ENCODE measurements at regions not wholly inside any gene's neighbourhood (a gene's known extent, or its start where the extent isn't known, plus 50 kb on each side); places are given as distances from the start of the nearest gene placed in this dataset.

DNA sequence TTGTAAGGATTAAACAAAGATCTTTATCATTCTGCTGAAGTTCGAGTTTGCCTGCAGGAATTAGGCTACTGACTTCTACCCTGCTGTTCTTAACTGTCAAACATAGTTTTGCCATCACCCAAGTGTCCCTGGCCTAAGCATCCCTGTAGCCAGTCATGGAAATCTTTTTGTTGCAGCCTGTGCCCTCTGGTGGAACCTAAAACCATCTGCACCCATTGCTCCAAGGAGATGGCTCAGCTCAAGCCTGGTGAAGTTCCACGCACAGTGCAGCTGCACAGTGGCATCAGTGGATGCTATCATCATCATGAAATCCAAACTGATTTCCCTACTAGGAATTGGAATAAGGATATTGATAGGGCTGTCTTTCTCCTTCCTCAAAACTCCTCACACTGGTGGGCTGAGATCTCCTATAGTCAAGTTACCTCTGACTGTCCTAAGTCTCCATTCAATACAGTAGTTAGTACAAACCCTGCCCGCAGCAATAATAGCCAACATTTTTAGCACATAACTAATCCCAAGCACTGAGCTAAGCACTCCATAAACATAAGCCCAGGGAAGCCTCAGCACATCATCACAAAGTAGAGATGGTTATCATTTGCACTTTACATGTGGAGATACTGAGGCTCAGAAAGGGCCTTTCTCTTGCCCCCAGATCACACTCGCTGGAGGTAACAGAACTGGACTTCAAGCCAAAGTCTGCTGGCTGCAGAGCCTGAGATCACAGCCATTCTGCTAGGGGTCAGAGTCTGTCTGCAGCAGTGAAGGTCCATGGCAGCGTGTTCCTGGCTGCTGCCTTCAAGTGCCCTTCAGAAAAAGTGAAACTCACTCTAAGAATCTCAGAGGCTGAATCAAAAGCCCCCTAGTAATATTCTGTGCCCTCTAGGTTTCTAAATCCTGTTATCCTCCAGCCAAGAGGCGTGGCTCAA lies 77.2 kb upstream of the MC3R start:
- intact Hi-C loops (cut with DNase I): no loop called here
- DNase-seq (ENCODE audit: low spot score): no peak

DNA sequence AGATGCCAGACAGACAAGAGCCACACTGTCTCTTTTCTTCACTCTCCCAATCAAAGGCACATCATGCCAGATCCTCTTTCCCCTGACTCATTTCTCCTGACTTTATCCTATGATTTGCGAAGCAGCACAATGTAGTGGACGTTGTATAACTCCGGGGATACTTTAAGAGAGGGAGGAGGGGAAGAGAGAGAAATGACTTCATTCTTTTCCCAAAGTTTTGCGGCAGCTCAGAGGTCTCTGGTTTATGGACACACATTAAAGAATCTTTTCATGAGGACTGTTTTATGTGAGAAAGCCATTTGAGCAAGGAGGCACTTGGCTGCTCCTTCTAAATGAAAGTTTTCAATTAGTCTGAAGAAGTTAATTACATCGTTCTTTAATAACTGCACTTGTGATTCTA lies 75.1 kb upstream of the MC3R start:
- no peak for DNase-seq (ENCODE audit: low spot score)
- intact Hi-C loops (cut with DNase I): no loop called here

DNA sequence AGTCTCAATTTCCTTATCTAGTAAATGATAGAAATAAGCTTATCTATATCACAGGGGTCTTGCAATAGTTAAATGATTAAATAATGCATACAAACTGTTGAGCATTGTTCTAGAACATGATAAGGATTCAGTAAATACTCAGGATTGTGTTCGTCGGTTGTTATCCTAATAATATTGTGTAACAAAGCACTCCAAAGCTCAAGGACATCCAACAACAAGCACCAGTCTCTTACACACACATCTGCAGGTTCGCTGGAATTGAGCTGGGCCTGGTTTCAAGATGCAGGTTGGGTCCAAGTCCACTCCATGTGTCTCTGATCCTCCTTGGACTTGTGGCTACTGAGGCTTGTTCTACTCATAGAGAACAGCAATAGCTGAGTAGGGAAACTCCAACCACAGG lies 74.1 kb upstream of the MC3R start:
- intact Hi-C loops (cut with DNase I): no loop called here
- DNase-seq (ENCODE audit: low spot score): no peak

DNA sequence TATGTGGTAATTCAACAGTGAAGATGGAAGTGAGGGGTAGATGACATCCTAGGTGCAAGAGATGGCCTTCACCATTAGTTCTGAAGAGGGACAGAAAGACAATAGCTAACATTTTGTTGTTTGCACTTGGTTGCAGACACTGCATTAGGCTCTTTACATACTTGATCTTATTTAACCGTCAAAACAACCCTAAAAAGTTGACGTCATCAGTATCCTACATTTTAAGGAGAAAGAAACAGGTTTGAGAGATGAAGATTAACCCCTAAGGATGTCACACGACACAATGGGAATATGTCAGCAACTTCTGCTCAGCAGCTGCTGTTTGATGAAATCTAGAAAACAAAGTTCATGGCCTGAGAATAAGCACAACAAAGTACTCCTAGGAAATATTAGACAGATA lies 72.6 kb upstream of the MC3R start:
- intact Hi-C loops (cut with DNase I): no loop called here
- no peak for DNase-seq (ENCODE audit: low spot score)

DNA sequence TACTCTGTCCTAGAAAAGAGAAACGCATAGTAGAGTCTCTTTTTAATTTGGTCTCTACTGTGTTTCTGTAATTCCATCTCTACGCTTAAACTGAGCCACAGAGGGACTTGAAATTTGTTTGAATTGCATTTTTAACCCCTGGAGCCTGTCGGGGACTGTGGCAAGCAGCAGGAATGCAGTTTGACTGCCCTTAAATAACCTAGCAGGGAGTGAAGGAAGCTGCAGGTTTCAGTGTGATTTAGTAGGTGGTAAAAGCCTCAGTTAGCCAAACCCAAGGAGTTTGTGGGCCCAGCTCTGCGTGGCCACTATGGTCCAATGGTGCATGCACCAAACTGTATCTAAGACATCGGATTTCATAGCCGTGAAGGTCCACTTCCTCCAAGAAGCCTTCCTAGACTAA lies 70.3 kb upstream of the MC3R start:
- intact Hi-C loops (cut with DNase I): no loop called here

DNA sequence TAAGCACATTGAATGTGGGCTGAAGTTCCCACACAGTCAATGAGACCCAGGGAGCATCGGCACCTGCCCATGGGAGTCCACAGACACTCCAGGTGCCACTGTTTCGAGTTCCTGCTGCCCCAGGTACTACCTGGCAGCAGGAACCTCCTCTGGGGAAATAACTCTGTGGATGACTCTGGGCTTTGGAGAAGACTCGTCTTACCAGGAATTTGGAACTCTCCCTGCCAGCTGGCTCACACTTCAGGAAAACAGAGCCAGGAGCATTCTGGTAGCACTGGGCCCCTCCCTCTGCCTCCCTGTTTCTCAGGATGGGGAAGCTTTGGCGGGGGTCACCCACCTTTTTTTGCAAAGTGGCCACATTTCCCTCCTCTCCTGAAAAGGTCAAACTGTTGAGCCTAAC lies 69.5 kb upstream of the MC3R start:
- intact Hi-C loops (cut with DNase I): no loop called here
- DNase-seq (ENCODE audit: low spot score): no peak

More for the DNA sequence above, 70.3 kb upstream of the MC3R start:
- DNase-seq (ENCODE audit: low spot score): no peak

DNA sequence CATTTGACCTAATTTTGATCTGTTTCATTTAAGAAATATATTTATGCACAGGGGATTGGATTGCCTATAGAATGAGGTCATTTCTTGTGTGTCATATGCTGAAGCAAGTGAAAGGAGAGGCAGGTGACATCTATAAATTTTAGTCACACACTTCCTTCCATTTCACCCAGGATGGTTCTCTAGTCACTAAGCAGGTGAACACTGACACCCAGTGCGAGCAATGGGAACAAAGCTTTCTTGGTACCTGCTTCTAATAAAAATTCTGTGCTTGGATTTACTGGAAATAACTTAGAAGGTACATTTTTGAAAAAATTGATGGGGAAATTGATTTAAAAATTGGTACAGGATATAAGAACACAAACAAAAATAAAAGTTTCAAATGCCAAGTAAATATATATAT lies 66.9 kb upstream of the MC3R start:
- intact Hi-C loops (cut with DNase I): no loop called here
- DNase-seq (ENCODE audit: low spot score): no peak

DNA sequence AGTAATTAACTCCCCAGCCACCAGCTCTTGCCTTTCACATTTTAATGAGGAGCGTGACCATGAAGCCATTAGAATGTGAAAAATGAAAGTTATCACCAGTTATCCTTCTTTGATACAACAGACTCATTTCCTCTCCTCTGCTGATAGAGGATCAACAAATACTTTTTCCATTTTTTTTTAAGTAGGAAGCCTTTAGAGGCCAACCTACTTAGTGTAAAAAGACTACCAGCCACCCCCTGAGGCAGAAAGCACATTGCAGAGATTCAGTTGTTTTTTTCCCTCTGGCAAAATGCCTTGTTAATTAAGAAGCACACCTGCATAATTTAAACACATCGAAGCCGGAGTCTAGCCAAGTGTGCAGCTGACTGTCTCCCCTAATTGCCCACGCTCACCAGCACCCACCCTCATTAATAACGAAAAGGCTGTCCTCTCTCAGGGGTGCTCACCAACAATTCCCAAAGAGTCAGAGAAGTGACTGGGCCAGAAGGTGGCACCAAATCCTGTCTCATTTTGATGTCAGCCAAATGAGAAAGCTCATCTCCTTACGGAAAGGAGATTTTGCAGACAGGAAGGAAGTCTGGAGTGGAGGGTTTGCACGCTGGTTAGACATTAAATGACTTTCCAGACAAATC lies 60.9 kb upstream of the MC3R start:
- DNase-seq (ENCODE audit: low spot score): no peak
- intact Hi-C loops (cut with DNase I): no loop called here

DNA sequence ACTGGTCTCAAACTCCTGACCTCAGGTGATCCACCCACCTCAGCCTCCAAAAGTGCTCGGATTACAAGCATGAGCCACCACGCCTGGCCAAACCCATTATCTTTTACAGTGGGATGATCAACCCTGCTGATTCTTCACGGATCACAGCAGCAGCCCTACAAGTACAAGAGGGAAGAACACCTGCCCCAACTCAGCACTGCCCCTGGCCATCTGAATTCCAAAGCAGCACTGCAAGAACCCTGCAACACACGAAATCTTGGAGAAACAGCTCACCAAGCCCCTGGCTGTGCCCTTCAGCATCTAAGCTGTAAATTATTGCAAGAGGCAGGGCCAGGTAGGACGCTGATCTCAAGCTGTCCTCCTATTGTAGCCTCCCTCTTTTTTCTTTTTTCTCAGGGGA lies 54.5 kb upstream of the MC3R start:
- DNase-seq (ENCODE audit: low spot score): no peak
- intact Hi-C loops (cut with DNase I): no loop called here

DNA sequence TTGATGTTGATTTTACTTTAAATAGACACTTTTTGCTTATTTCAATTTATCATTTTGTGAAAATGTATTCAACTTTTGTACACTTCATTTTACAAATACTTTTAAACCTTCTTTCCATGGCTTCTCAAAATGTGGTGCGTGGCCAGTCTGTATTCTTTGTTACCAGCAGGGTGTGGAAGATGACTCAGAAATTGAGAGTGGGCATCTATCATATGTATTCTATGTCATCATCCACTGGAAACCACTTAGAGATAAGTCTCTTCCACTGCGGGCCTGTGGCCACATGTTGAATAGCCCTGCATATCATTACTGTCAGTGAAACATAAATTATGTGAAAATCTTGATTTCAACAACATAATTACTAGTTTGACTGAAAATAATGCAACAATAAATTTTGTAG lies 52.6 kb upstream of the MC3R start:
- intact Hi-C loops (cut with DNase I): no loop called here

More for the DNA sequence above, 52.6 kb upstream of the MC3R start:
- no peak for DNase-seq (ENCODE audit: low spot score)

Measured in posterior vena cava (tissue), 2 donors.